GM18868 (cell line): ENCODE measurements at regions not wholly inside any gene's neighbourhood (a gene's known extent, or its start where the extent isn't known, plus 50 kb on each side); places are given as distances from the start of the nearest gene placed in this dataset.

ENCODE experiments used
- ATAC-seq: cut with Tn5 transposase; IDR thresholded peaks from one replicate; pipeline ENCODE4 v1.9.1; 2021; ENCODE audit warnings: mild to moderate bottlenecking, moderate library complexity; ENCODE audit not compliant: unreplicated experiment

GRCh38 chr16:65786916-65787315 lies 579.6 kb upstream of the CDH5 start:
- no peak for ATAC-seq

- ATAC-seq, result no peak
Observed at GRCh38 chr16:65783709-65784474, 582.6 kb upstream of the CDH5 start.

GRCh38 chr16:65782611-65783600 lies 583.6 kb upstream of the CDH5 start:
- no peak for ATAC-seq

GRCh38 chr16:65781855-65782254 lies 584.6 kb upstream of the CDH5 start:
- no peak for ATAC-seq

GRCh38 chr16:65781363-65781762 lies 585.1 kb upstream of the CDH5 start:
- ATAC-seq, result no peak

- ATAC-seq, result no peak
Observed at GRCh38 chr16:65779201-65779600, 587.3 kb upstream of the CDH5 start.

- no peak for ATAC-seq
Observed at GRCh38 chr16:65776639-65777183, 589.8 kb upstream of the CDH5 start.

GRCh38 chr16:65775829-65776228 lies 590.7 kb upstream of the CDH5 start:
- ATAC-seq, result no peak

GRCh38 chr16:65774350-65774749 lies 592.1 kb upstream of the CDH5 start:
- no peak for ATAC-seq

- ATAC-seq, result no peak
Observed at GRCh38 chr16:65773301-65773874, 593.1 kb upstream of the CDH5 start.

- no peak for ATAC-seq
Observed at GRCh38 chr16:65772134-65772732, 594.3 kb upstream of the CDH5 start.

- no peak for ATAC-seq
Observed at GRCh38 chr16:65771707-65772106, 594.8 kb upstream of the CDH5 start.

- no peak for ATAC-seq
Observed at GRCh38 chr16:65770752-65771151, 595.7 kb upstream of the CDH5 start.

- no peak for ATAC-seq
Observed at GRCh38 chr16:65769776-65770438, 596.6 kb upstream of the CDH5 start.

GRCh38 chr16:65769055-65769465 lies 597.4 kb upstream of the CDH5 start:
- ATAC-seq, result no peak

GRCh38 chr16:65767125-65767524 lies 599.4 kb upstream of the CDH5 start:
- no peak for ATAC-seq

GRCh38 chr16:65763640-65764305 lies 602.7 kb upstream of the CDH5 start:
- no peak for ATAC-seq

- no peak for ATAC-seq
Observed at GRCh38 chr16:65760874-65761273, 605.6 kb upstream of the CDH5 start.

- ATAC-seq, result no peak
Observed at GRCh38 chr16:65758620-65759019, 607.9 kb upstream of the CDH5 start.

- ATAC-seq, result no peak
Observed at GRCh38 chr16:65757064-65757463, 609.4 kb upstream of the CDH5 start.
